ENCODE measurements at regions not wholly inside any gene's neighbourhood (a gene's known extent, or its start where the extent isn't known, plus 50 kb on each side); places are given as distances from the start of the nearest gene placed in this dataset.

- H3K79me2 ChIP-seq (ENCODE audit: insufficient read depth, low read depth, low read length), result no peaks in the 10 kb centered on the region
- ChIA-PET POLR2A (no interaction called here), CTCF (ENCODE audit: unreplicated experiment) (no interaction called here)
- TF ChIP-seq EZH2phosphoT487 (IDR thresholded peaks at IDR 0.05; ENCODE audit: borderline replicate concordance, low read depth, low read length) (no peak), CTCF (conservative IDR thresholded peaks at IDR 0.05; ENCODE audit: low read length) (no peak)
- H2AFZ ChIP-seq (ENCODE audit: low read length), result no peak overlapping the region
- H3K9me3 ChIP-seq (ENCODE audit: low read length), result no peaks in the 10 kb centered on the region
- intact Hi-C loops (cut with micrococcal nuclease; ENCODE audit: unreplicated experiment), result no loop called here
- no peaks in the 10 kb centered on the region for H3K36me3 ChIP-seq (ENCODE audit: insufficient read depth, low read length)
- H3K4me1 ChIP-seq (ENCODE audit: insufficient read depth, low read length, poor library complexity, severe bottlenecking), result no peaks in the 10 kb centered on the region
- no peak for DNase-seq (ENCODE audit: low spot score)
- H3K4me2 ChIP-seq (ENCODE audit: low read length), result no peak overlapping the region
- no peak overlapping the region for H3K4me3 ChIP-seq (ENCODE audit: low read depth, low read length, poor library complexity, severe bottlenecking)
- no peaks in the 10 kb centered on the region for H3K9me2 ChIP-seq (ENCODE audit: insufficient read depth, low read length)
- no peaks in the 10 kb centered on the region; the same call in 1 of the 2 replicates for H4K20me1 ChIP-seq (ENCODE audit: insufficient read depth, low read length)
- no TSS peak for BruUV-seq (replicated peaks)
- H3K27ac ChIP-seq (ENCODE audit: low read depth, low read length, poor library complexity, severe bottlenecking), result no peak overlapping the region
Measured at GRCh38 chr11:25377466-25377865, 880.6 kb downstream of the LUZP2 start.

- Histone ChIP-seq H3K9me2 (ENCODE audit: insufficient read depth, low read length) (no peaks in the 10 kb centered on the region), H4K20me1 (ENCODE audit: insufficient read depth, low read length) (no peaks in the 10 kb centered on the region), H3K4me1 (ENCODE audit: insufficient read depth, low read length, poor library complexity, severe bottlenecking) (no peaks in the 10 kb centered on the region), H3K79me2 (ENCODE audit: insufficient read depth, low read depth, low read length) (no peaks in the 10 kb centered on the region), H3K4me2 (ENCODE audit: low read length) (no peak overlapping the region), H3K9me3 (ENCODE audit: low read length) (no peaks in the 10 kb centered on the region), H3K4me3 (ENCODE audit: low read depth, low read length, poor library complexity, severe bottlenecking) (no peak overlapping the region), H3K36me3 (ENCODE audit: insufficient read depth, low read length) (no peaks in the 10 kb centered on the region), H3K27ac (ENCODE audit: low read depth, low read length, poor library complexity, severe bottlenecking) (no peak overlapping the region), H2AFZ (ENCODE audit: low read length) (no peak overlapping the region)
- POLR2A ChIA-PET, result interaction anchor here (0.7 kb wide), 1 partner anchor 831 kb away, joined by 4 read pairs; no protein-coding TSS in a partner anchor
- CTCF ChIA-PET (ENCODE audit: unreplicated experiment), result no interaction called here
- intact Hi-C loops (cut with micrococcal nuclease; ENCODE audit: unreplicated experiment), result no loop called here
- BruUV-seq (replicated peaks), result no TSS peak
- TF ChIP-seq EZH2phosphoT487 (IDR thresholded peaks at IDR 0.05; ENCODE audit: borderline replicate concordance, low read depth, low read length) (no peak), CTCF (conservative IDR thresholded peaks at IDR 0.05; ENCODE audit: low read length) (no peak)
- no peak for DNase-seq (ENCODE audit: low spot score)
Measured at GRCh38 chr11:25396847-25397246, 900.0 kb downstream of the LUZP2 start.

- Histone ChIP-seq H3K79me2 (ENCODE audit: insufficient read depth, low read depth, low read length) (no peaks in the 10 kb centered on the region), H2AFZ (ENCODE audit: low read length) (no peak overlapping the region), H3K9me3 (ENCODE audit: low read length) (no peaks in the 10 kb centered on the region), H3K4me1 (ENCODE audit: insufficient read depth, low read length, poor library complexity, severe bottlenecking) (no peaks in the 10 kb centered on the region), H4K20me1 (ENCODE audit: insufficient read depth, low read length) (no peaks in the 10 kb centered on the region), H3K36me3 (ENCODE audit: insufficient read depth, low read length) (no peaks in the 10 kb centered on the region), H3K4me3 (ENCODE audit: low read depth, low read length, poor library complexity, severe bottlenecking) (no peak overlapping the region), H3K4me2 (ENCODE audit: low read length) (no peak overlapping the region), H3K9me2 (ENCODE audit: insufficient read depth, low read length) (no peaks in the 10 kb centered on the region), H3K27ac (ENCODE audit: low read depth, low read length, poor library complexity, severe bottlenecking) (no peak overlapping the region)
- intact Hi-C loops (cut with micrococcal nuclease; ENCODE audit: unreplicated experiment), result no loop called here
- no TSS peak for BruUV-seq (replicated peaks)
- no peak for TF ChIP-seq EZH2phosphoT487 (IDR thresholded peaks at IDR 0.05; ENCODE audit: borderline replicate concordance, low read depth, low read length)
- TF ChIP-seq CTCF (conservative IDR thresholded peaks at IDR 0.05; ENCODE audit: low read length), result no peak
- DNase-seq (ENCODE audit: low spot score), result no peak
- POLR2A ChIA-PET, result interaction anchor here (0.6 kb wide), 1 partner anchor 835 kb away, joined by 3 read pairs; no protein-coding TSS in a partner anchor
- CTCF ChIA-PET (ENCODE audit: unreplicated experiment), result no interaction called here
Measured at GRCh38 chr11:25408146-25408545, 911.3 kb downstream of the LUZP2 start.
